HCT116 (cell line): ENCODE measurements at regions not wholly inside any gene's neighbourhood (a gene's known extent, or its start where the extent isn't known, plus 50 kb on each side); places are given as distances from the start of the nearest gene placed in this dataset.

Experiments used
- EZH2 ChIP-seq: fragments of 200-600 bp; sonication (generic); IDR thresholded peaks from 2 replicates; pipeline ENCODE4 v1.6.1; 2017; ENCODE audit warnings: antibody characterized with exemption, mixed run types
- POLR2A ChIP-seq: IDR thresholded peaks from 2 replicates; pipeline ENCODE4 v1.7.0; 2011; ENCODE audit warnings: borderline replicate concordance; ENCODE audit not compliant: insufficient read depth, insufficient read length; ENCODE audit errors: extremely low read depth
- YY1 ChIP-seq: IDR thresholded peaks from 2 replicates; pipeline ENCODE4 v1.6.1; 2011; ENCODE audit warnings: low read length, low read depth, moderate library complexity, mild to moderate bottlenecking; ENCODE audit not compliant: insufficient replicate concordance; ENCODE audit errors: extremely low read depth

DNA sequence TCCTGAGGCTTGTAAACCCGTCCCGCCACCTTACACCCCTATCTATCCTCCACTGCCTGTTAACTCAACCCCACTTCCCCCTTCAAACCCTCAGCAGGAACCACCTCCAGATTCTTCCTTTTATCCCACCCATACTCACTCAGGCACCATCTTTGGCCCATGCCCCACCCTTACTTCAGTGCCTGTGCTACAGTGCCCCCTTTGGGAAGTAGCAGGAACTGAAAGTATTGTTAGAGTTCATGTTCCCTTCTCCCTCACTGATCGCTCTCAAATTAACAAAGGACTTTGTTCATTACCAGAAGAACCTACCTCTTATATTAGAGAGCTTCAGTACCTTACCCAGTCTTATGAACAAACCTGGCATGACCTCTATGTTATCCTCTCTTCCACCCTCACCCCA, 92.2 kb upstream of the MOCS2 start:
- TF ChIP-seq POLR2A (no peak), YY1 (no peak), EZH2 (no peak)
